ENCODE measurements at regions not wholly inside any gene's neighbourhood (a gene's known extent, or its start where the extent isn't known, plus 50 kb on each side); places are given as distances from the start of the nearest gene placed in this dataset.

- intact Hi-C loops (cut with DNase I): no loop called here
- H3K27me3 ChIP-seq: no peaks in the 10 kb centered on the region
- no peaks in the 10 kb centered on the region for H3K9me3 ChIP-seq
- no peaks in the 10 kb centered on the region for H3K4me1 ChIP-seq
- no peak for TF ChIP-seq CTCF (IDR thresholded peaks at IDR 0.05)
- no peak overlapping the region for H3K4me3 ChIP-seq
- FAIRE-seq (no peak), ATAC-seq (no peak), DNase-seq (peak in 1 of 6 donors; percentile 28)
- WGBS, 2 donors: 90 to 97% methylated on average over 14 of the region's 14 CpGs
- no peaks in the 10 kb centered on the region for H3K36me3 ChIP-seq
- no peak overlapping the region for H3K27ac ChIP-seq
These were observed 944.0 kb upstream of the MIR17HG start for GRCh38 chr13:90403330-90404082.

GRCh38 chr13:90405301-90405700, 942.2 kb upstream of the MIR17HG start:
- FAIRE-seq: no peak
- 55 to 59% methylated on average over 1 of the region's 1 CpG for WGBS, 2 donors

GRCh38 chr13:90412980-90413379, 934.5 kb upstream of the MIR17HG start:
- 55 to 70% methylated on average over 2 of the region's 2 CpGs for WGBS, 2 donors
- FAIRE-seq: no peak
- DNase-seq: no peak
- no peaks in the 10 kb centered on the region for H3K4me1 ChIP-seq
- H3K9me3 ChIP-seq: no peaks in the 10 kb centered on the region
- H3K4me3 ChIP-seq: no peak overlapping the region
- H3K36me3 ChIP-seq: no peaks in the 10 kb centered on the region
- no peaks in the 10 kb centered on the region for H3K27me3 ChIP-seq
- no peak for TF ChIP-seq CTCF (IDR thresholded peaks at IDR 0.05)
- no peak for ATAC-seq
- intact Hi-C loops (cut with DNase I): no loop called here
- no peak overlapping the region for H3K27ac ChIP-seq

More at GRCh38 chr13:90405301-90405700, 942.2 kb upstream of the MIR17HG start:
- H3K27me3 ChIP-seq: no peaks in the 10 kb centered on the region
- ATAC-seq: no peak
- no peak for TF ChIP-seq CTCF (IDR thresholded peaks at IDR 0.05)
- intact Hi-C loops (cut with DNase I): no loop called here
- H3K4me3 ChIP-seq: no peak overlapping the region
- no peak for DNase-seq
- no peaks in the 10 kb centered on the region for H3K4me1 ChIP-seq
- H3K36me3 ChIP-seq: no peaks in the 10 kb centered on the region
- no peaks in the 10 kb centered on the region for H3K9me3 ChIP-seq
- H3K27ac ChIP-seq: no peak overlapping the region

GRCh38 chr13:90413548-90413947, 933.9 kb upstream of the MIR17HG start:
- Histone ChIP-seq H3K36me3 (no peaks in the 10 kb centered on the region), H3K4me1 (no peaks in the 10 kb centered on the region), H3K4me3 (no peak overlapping the region), H3K27ac (no peak overlapping the region), H3K27me3 (no peaks in the 10 kb centered on the region), H3K9me3 (no peaks in the 10 kb centered on the region)
- WGBS, 2 donors: 0% methylated on average over 1 of the region's 1 CpG
- FAIRE-seq: peak; percentile 54
- no peak for DNase-seq
- ATAC-seq: no peak
- TF ChIP-seq CTCF (IDR thresholded peaks at IDR 0.05): no peak
- intact Hi-C loops (cut with DNase I): no loop called here
